Activated naive CD8-positive, alpha-beta T cell treated with anti-CD3 and anti-CD28 coated beads, Interleukin-2, amount 10 ng/mL, durations not matched to agents 7 days and 5 days (primary cell): ENCODE measurements at regions not wholly inside any gene's neighbourhood (a gene's known extent, or its start where the extent isn't known, plus 50 kb on each side); places are given as distances from the start of the nearest gene placed in this dataset.
"Not testable (repeated sequence)": the region's sequence is repeated elsewhere in the genome, so short reads cannot be mapped to it uniquely, and the experiment has no call there.

Source experiments
- ATAC-seq: fragments of 150-1000 bp; cut with Tn5 transposase; one replicate; pipeline ENCODE4 v1.10.0; 2021; ENCODE audit warnings: low read depth, moderate library complexity
- POLR2A ChIA-PET: fragments of 350-600 bp; sonication (Branson Sonifier 250); formaldehyde crosslinking; loops from one replicate; lab custom pipeline; 2021; ENCODE audit warnings: antibody characterized with exemption; lab: Charles Lee
- DNase-seq: peaks from one replicate; pipeline ENCODE4 v3.0.0; 2021
- H3K27ac Mint-ChIP-seq: one replicate; pipeline ENCODE4 v1.8.0; 2022; ENCODE audit warnings: mild to moderate bottlenecking, mixed read lengths
- H3K27me3 Mint-ChIP-seq: one replicate; pipeline ENCODE4 v1.8.0; 2022; ENCODE audit warnings: mild to moderate bottlenecking, moderate library complexity, mixed read lengths
- H3K36me3 Mint-ChIP-seq: one replicate; pipeline ENCODE4 v1.8.0; 2021; ENCODE audit warnings: mild to moderate bottlenecking, mixed read lengths
- H3K4me1 Mint-ChIP-seq: one replicate; pipeline ENCODE4 v1.8.0; 2021; ENCODE audit warnings: mixed read lengths
- H3K4me3 Mint-ChIP-seq: one replicate; pipeline ENCODE4 v1.8.0; 2022; ENCODE audit warnings: mild to moderate bottlenecking, moderate library complexity, mixed read lengths
- H3K9me3 Mint-ChIP-seq: one replicate; pipeline ENCODE4 v1.8.0; 2021; ENCODE audit warnings: mixed read lengths

DNA sequence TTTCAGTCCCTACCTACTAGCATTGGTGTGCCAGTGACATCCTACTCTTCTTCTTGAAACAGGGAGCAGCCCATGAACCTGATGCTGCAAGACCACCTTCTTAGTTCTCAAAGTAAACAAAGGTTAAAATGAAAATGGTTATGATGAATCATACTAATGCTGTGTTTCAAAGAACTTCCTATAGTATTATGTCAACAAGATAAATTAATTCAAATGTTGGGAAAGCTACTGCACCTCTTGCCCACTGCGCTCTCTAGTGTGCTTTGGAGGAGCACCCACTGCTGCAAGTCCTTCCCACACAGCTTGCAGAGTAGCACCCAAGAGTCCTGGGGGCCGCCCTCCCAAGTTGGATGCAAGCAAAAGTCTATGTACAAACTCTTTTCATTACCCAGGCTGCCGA, 81.1 kb downstream of the CD200R1L start:
- POLR2A ChIA-PET, result no interaction called here

DNA sequence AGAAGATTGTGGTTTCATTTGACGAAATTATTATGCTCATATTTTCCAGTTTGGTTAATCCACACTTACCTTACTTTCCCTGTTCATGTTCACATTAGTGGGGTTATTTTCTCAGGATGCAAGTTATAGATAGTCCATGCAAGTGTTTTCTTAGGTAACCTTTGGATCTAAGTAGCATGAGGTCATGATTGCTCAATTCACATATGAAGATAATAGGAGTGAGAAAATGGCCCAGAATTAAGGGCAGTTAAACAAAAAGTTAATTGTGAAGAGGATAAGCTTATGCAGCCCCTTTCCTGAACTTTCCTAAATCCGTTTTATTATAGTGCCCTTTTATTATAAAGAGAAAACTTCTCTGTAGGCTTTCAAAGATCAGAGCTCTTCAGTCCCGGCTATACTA, 83.4 kb downstream of the CD200R1L start:
- no peak for ATAC-seq
- H3K27ac Mint-ChIP-seq, result no peak overlapping the region
- no peaks in the 10 kb centered on the region for H3K27me3 Mint-ChIP-seq
- no peaks in the 10 kb centered on the region for H3K36me3 Mint-ChIP-seq
- peaks cover 6% of the 10 kb centered on the region for H3K4me1 Mint-ChIP-seq
- DNase-seq, result no peak
- H3K9me3 Mint-ChIP-seq, result peaks cover 2% of the 10 kb centered on the region
- POLR2A ChIA-PET, result no interaction called here
- no peak overlapping the region for H3K4me3 Mint-ChIP-seq

More for the DNA sequence above, 81.1 kb downstream of the CD200R1L start:
- peaks cover 2% of the 10 kb centered on the region for H3K9me3 Mint-ChIP-seq
- no peak overlapping the region for H3K27ac Mint-ChIP-seq
- DNase-seq, result no peak
- H3K27me3 Mint-ChIP-seq, result no peaks in the 10 kb centered on the region
- ATAC-seq, result no peak
- H3K4me1 Mint-ChIP-seq, result peaks cover 8% of the 10 kb centered on the region
- H3K36me3 Mint-ChIP-seq, result no peaks in the 10 kb centered on the region
- no peak overlapping the region for H3K4me3 Mint-ChIP-seq

DNA sequence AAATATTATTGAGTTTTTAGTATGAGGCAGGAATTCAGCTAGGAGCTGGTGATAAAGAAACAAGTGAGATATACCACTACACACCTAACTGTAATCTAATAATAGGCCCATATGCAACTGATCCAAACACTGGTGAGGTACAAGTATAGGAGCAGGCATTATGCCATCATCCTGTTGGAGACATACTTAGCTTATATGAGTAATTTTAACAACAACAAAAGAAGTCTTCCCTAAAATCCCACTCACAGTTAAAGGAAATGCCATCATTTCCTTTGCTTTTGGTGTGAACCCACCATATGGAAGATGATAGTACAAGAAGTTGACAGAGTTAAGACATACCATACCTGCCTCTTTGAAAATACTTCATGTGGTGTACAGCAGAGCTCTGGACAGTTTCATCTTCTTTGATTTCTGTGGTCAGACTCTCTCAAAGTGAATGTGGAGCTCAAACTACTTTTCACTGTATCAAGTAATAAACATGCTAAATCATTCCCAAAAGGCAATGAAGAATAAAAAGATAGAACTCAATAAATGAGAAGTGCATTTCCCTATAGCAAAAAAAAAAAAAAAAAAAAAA, 85.5 kb downstream of the CD200R1L start:
- Mint-ChIP-seq H3K27me3 (no peaks in the 10 kb centered on the region), H3K27ac (no peak overlapping the region)
- POLR2A ChIA-PET, result no interaction called here

DNA sequence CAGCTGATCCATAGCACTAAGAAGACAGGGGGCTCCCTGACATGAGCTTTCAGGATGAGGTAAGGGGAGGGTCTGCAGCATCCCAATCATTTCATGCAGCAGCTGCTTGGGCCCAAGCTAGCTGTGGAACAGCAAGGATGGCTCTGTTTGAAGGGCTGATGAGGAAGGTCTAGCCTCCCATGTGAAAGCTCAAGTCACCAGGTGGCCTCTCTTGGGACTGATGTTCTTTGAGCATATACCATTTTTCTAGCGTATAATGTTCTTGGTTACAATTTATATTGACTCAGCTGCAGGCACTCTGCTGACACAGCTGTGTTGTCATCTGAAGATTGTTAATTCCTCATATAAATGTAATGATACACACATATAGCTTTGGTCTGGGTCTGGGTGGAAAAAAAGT, 87.0 kb downstream of the CD200R1L start:
- POLR2A ChIA-PET, result no interaction called here

More for the DNA sequence above, 85.5 kb downstream of the CD200R1L start:
- peak; percentile 36 for ATAC-seq
- no peak overlapping the region for H3K4me3 Mint-ChIP-seq
- H3K36me3 Mint-ChIP-seq, result peaks cover 4% of the 10 kb centered on the region
- no peak for DNase-seq
- H3K9me3 Mint-ChIP-seq, result peaks cover 8% of the 10 kb centered on the region
- peaks cover 6% of the 10 kb centered on the region for H3K4me1 Mint-ChIP-seq

DNA sequence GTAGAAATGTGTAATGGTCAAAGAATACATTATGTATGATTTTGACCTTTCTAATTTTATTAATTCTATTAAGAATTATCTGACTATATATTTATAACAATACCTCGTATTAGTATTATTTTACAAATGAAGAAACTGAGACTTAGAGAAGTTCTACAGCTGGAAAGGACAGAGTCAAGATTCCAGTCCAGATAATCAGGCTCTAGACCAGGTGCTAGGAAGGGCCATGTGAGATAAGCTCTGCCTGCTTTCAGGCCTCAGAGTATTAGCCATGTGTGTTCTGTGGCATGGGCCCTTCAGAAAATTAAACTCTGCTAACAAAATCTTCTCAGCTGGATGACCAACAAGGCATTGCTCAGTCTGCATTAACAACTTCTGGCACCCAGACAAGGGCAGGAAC, 87.5 kb downstream of the CD200R1L start:
- ATAC-seq, result no peak
- peaks cover 12% of the 10 kb centered on the region for H3K9me3 Mint-ChIP-seq
- peaks cover 6% of the 10 kb centered on the region for H3K4me1 Mint-ChIP-seq
- peaks cover 7% of the 10 kb centered on the region for H3K36me3 Mint-ChIP-seq
- POLR2A ChIA-PET, result no interaction called here
- H3K4me3 Mint-ChIP-seq, result no peak overlapping the region
- no peak overlapping the region for H3K27ac Mint-ChIP-seq
- DNase-seq, result no peak
- H3K27me3 Mint-ChIP-seq, result peaks cover 2% of the 10 kb centered on the region

More for the DNA sequence above, 87.0 kb downstream of the CD200R1L start:
- H3K36me3 Mint-ChIP-seq, result peaks cover 7% of the 10 kb centered on the region
- H3K4me1 Mint-ChIP-seq, result peaks cover 6% of the 10 kb centered on the region
- no peaks in the 10 kb centered on the region for H3K27me3 Mint-ChIP-seq
- DNase-seq (no peak), ATAC-seq (no peak)
- no peak overlapping the region for H3K27ac Mint-ChIP-seq
- no peak overlapping the region for H3K4me3 Mint-ChIP-seq
- peaks cover 8% of the 10 kb centered on the region for H3K9me3 Mint-ChIP-seq

DNA sequence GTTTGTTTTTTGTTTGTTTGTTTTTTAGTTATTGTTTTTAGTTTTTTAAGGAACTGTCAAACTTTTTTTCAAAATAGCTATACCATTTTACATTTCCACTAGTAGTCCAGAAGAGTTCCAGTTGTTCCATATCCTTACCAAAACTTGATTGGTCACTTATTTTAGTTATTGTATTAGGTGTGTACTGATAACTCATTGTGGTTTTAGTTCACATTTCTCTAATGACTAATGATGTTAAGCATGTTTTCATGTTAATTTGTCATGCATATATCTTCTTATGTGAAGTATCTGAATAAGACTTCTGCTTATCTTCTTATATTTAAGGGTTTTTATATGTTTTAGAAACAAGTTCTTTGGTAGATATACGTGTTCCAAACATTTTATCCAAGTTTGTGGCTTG, 89.5 kb downstream of the CD200R1L start:
- H3K27me3 Mint-ChIP-seq, result peaks cover 2% of the 10 kb centered on the region

DNA sequence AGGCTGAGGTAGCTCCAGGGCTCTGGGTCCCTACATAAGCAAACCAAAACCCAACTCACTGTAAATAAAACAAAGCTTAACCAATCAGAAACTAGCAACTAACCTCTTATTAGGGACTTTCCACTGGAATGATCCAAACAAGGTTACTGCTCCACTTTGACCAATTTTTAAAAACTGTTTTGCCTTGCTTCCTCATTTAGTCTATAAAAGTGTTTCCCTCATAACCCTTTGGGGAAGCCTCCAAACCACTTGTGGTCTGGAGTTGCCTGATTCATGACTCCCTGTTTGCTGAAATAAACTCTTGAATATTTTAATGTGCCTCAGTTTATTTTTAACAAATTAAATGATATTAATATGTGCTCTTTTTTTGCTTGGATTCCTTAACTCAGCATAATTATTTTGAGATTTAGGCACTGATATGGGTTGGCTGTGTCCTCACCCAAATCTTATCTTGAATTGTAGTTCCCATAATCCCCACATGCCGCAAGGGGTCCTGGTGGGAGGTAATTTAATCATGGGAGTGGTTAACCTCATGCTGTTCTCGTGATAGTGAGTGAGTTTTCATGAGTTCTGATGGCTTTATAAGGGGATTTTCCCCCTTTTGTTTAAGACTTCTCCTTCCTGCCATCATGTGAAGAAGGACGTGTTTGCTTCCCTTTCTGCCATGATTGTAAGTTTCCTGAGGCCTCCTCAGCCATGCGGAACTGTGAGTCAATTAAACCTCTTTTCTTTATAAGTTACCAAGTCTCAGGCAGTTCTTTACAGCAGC, 90.6 kb downstream of the CD200R1L start:
- DNase-seq (no peak), ATAC-seq (no peak)
- POLR2A ChIA-PET, result no interaction called here
- Mint-ChIP-seq H3K4me3 (no peak overlapping the region), H3K36me3 (peaks cover 7% of the 10 kb centered on the region), H3K27ac (no peak overlapping the region), H3K27me3 (peaks cover 2% of the 10 kb centered on the region), H3K4me1 (peaks cover under 1% of the 10 kb centered on the region), H3K9me3 (peaks cover 12% of the 10 kb centered on the region)

More for the DNA sequence above, 89.5 kb downstream of the CD200R1L start:
- Mint-ChIP-seq H3K4me1 (peaks cover 6% of the 10 kb centered on the region), H3K4me3 (no peak overlapping the region), H3K36me3 (peaks cover 7% of the 10 kb centered on the region), H3K27ac (no peak overlapping the region), H3K9me3 (peaks cover 12% of the 10 kb centered on the region)
- DNase-seq (no peak), ATAC-seq (no peak)
- POLR2A ChIA-PET, result no interaction called here

DNA sequence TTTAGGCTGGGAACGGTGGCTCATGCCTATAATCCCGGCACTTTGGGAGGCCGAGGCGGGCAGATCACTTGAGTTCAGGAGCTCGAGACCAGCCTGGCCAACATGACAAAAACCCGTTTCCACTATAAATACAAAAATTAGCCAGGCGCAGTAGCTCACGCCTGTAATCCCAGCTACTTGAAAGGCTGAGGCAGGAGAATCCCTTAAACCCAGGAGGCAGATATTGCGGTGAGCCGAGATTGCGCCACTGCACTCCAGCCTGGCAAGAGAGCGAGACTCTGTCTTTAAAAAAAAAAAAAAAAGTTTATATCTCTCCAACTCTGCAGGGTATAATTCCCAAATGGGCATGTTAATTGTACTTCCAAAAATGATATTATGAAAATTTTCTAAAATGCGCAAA, 91.6 kb downstream of the CD200R1L start:
- H3K9me3 Mint-ChIP-seq, result peaks cover 11% of the 10 kb centered on the region
- POLR2A ChIA-PET, H3K36me3 Mint-ChIP-seq, H3K27me3 Mint-ChIP-seq, H3K27ac Mint-ChIP-seq, ATAC-seq, H3K4me1 Mint-ChIP-seq, H3K4me3 Mint-ChIP-seq, DNase-seq: not testable (repeated sequence)

DNA sequence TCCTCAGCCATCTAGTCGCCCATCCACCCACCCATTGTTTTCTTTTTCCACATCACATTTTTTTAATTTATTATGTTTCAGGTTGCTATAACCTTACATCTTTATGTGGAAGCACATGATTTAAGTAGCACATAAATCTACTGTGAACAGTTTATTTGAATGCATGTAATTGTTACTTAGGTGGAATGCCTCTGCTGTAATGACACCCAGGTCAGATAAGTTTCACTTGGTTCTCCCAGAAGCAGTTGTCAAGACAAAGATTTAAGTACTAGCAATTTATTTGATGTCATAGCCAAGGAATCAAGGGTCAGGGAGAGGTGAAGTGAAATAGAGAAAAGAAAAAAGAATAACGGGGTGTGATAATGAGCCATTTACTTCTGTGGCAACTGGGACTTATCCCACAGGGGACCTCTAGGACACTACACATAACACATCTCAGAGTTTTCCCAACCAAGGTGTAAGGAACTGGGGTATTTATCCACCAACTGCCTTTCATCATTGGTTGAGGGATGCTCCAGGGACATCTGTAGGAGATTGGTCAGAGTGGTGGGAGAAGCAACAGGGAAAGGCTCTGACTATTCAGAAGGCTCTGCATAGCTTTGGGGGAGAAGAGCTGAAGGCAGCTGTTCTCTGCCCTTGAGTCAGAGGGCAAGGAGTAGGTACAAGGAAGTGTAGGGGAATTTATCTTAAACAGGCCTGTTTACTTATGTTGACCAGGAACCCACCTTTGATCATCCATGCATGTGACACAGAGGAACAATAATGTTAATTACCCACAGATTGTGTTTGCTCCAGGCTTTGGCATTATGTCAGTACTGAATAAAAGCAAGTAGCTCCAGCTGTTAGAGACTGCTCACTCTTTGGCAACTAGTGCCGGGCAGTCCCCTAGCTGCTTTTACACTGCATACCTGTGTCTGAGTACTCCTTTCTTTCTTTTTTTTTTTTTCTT, 94.8 kb downstream of the CD200R1L start:
- H3K4me3 Mint-ChIP-seq, result no peak overlapping the region
- peaks cover 5% of the 10 kb centered on the region for H3K4me1 Mint-ChIP-seq
- H3K27ac Mint-ChIP-seq, result no peak overlapping the region
- no peak for DNase-seq
- peaks cover 7% of the 10 kb centered on the region for H3K9me3 Mint-ChIP-seq
- H3K36me3 Mint-ChIP-seq, result peaks cover 3% of the 10 kb centered on the region
- no peak for ATAC-seq
- peaks cover 2% of the 10 kb centered on the region for H3K27me3 Mint-ChIP-seq
- POLR2A ChIA-PET, result no interaction called here

DNA sequence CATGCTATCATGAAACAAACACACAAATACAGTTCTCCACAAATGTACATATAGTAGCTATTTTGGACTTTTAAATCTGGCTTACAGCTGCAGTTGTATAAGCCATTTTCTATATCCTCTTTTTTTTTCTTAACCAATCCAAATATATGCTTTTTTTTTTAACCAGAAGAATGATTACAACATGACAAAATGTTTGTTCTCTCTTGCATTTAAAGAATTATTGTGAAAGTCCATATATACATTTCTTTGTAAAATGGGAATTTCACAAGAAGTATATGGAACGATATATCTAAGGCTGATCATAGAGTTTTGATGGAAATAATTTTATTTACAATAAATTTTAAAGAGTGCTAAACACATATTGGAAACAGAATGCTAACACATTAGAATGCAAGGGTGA, 95.6 kb downstream of the CD200R1L start:
- DNase-seq, result no peak
- Mint-ChIP-seq H3K4me3 (no peak overlapping the region), H3K9me3 (peaks cover 3% of the 10 kb centered on the region), H3K27ac (no peak overlapping the region), H3K4me1 (peaks cover 5% of the 10 kb centered on the region), H3K27me3 (peaks cover 2% of the 10 kb centered on the region), H3K36me3 (peaks cover 2% of the 10 kb centered on the region)
- POLR2A ChIA-PET, result no interaction called here
- ATAC-seq, result no peak

DNA sequence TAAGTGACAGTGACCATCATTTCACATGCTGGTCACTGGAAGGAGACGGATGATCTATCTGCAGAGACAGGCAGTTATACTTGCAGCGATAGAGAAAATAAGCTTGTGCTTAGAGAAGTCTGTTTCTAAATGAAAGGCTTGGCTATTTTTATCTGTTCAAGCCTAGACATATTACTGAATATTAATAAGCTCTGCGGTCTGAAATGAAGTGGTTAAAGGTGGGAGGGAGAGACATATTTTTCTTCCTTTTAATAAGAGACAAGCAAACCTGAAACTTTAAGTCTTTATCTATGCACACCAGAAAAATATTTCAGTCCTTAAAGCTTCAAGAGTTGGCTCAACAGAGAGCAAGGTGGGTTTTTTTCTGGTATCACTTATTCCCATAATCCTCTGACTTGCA, 99.0 kb downstream of the CD200R1L start:
- Mint-ChIP-seq H3K9me3 (no peaks in the 10 kb centered on the region), H3K36me3 (no peaks in the 10 kb centered on the region), H3K27me3 (no peaks in the 10 kb centered on the region), H3K27ac (no peak overlapping the region), H3K4me1 (peaks cover 5% of the 10 kb centered on the region), H3K4me3 (no peak overlapping the region)
- POLR2A ChIA-PET, result no interaction called here
- ATAC-seq (no peak), DNase-seq (no peak)

DNA sequence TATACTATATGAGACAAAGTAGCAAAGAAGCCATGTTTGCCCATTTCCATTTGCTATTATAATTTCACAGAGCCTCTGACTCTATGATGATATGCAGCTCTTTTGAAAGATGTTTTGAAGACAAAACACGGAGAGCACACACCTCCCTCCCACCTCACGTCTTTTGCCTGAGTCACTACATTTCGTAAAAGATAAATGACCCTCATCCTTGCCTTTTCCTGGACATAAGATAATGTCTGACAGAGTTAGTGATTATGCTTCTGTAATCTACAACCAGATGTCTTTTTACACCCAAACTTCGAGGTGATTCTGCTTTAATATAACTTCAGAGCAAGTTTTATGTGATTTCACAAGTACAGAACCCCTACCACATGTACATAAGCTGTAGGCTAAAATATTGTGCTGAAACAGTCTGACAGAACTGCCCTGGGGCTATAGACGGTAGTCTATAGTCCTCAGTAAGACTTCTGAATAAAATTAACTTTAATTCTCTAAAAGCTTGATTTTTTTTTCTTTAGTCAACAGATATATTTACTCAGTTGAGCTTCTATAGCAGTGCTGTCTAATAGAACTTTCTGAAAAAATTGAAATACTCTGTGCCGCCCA, 99.9 kb downstream of the CD200R1L start:
- Mint-ChIP-seq H3K4me1 (peaks cover 5% of the 10 kb centered on the region), H3K27me3 (no peaks in the 10 kb centered on the region), H3K36me3 (no peaks in the 10 kb centered on the region), H3K9me3 (peaks cover under 1% of the 10 kb centered on the region), H3K4me3 (no peak overlapping the region), H3K27ac (no peak overlapping the region)
- ATAC-seq, result no peak
- no peak for DNase-seq
- POLR2A ChIA-PET, result no interaction called here

DNA sequence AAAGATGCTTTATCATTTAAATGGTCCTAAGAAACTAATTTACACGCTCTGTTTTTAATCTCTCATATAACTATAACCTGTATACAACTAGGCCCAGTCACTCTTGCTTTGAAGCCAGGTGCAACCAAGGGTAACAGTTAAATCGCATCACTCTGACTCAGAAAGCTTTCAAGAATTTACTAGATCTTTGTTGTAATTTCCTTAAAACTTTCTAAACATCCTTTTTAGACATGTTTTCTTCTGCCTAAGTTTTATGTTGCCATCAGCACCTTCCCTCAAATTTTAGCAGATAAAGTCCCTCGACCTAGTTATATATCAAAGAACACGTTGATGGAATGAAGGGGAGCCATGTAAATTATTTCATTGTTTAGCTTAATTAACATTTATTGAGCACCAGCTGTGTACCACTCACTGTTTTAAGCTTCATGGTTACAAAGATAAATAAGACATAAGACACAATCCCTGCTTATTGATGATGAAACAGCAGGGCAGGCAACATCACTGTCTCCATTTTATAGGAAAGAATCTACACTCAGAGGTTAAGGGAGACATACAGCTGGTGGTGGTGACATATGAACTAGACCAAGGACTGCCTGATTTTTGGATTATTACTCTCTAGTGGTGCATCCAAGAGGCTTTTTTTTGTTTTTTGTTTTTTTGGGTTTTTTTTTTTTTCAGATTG, 101.0 kb downstream of the CD200R1L start:
- no peaks in the 10 kb centered on the region for H3K36me3 Mint-ChIP-seq
- DNase-seq (no peak), ATAC-seq (no peak)
- H3K4me1 Mint-ChIP-seq, result peaks cover 7% of the 10 kb centered on the region
- peaks cover 2% of the 10 kb centered on the region for H3K9me3 Mint-ChIP-seq
- no peak overlapping the region for H3K27ac Mint-ChIP-seq
- POLR2A ChIA-PET, result no interaction called here
- no peaks in the 10 kb centered on the region for H3K27me3 Mint-ChIP-seq
- H3K4me3 Mint-ChIP-seq, result no peak overlapping the region
